Smooth muscle cell (in vitro differentiated cells): ENCODE measurements at regions not wholly inside any gene's neighbourhood (a gene's known extent, or its start where the extent isn't known, plus 50 kb on each side); places are given as distances from the start of the nearest gene placed in this dataset.

Source experiments
- DNase-seq: peaks from one replicate; lab custom pipeline; 2025; ENCODE audit not compliant: unreplicated experiment; lab: John Stamatoyannopoulos, UW
- H2AFZ ChIP-seq: fragments of 200-600 bp; sonication (generic); 2 replicates; pipeline ENCODE4 v1.6.0; 2016; ENCODE audit warnings: antibody characterized with exemption, low read depth, mild to moderate bottlenecking
- H3F3A ChIP-seq: fragments of 200-600 bp; sonication (generic); 2 replicates; pipeline ENCODE4 v1.6.0; 2017; ENCODE audit warnings: antibody characterized with exemption, low read depth
- H3K27ac ChIP-seq: fragments of 200-600 bp; sonication (generic); 2 replicates; pipeline ENCODE4 v1.5.1; 2016; ENCODE audit warnings: low read depth, mild to moderate bottlenecking
- H3K27me3 ChIP-seq: fragments of 200-600 bp; sonication (generic); 2 replicates; pipeline ENCODE4 v1.6.1; 2016; ENCODE audit warnings: low read depth, mild to moderate bottlenecking
- H3K36me3 ChIP-seq: fragments of 200-600 bp; sonication (generic); 2 replicates; pipeline ENCODE4 v1.5.1; 2016; ENCODE audit warnings: low read depth
- H3K4me1 ChIP-seq: fragments of 200-600 bp; sonication (generic); 2 replicates; pipeline ENCODE4 v1.5.1; 2016; ENCODE audit warnings: low read depth
- H3K4me2 ChIP-seq: fragments of 200-600 bp; sonication (generic); 2 replicates; pipeline ENCODE4 v1.6.0; 2016; ENCODE audit warnings: mild to moderate bottlenecking
- H3K4me3 ChIP-seq: fragments of 200-600 bp; sonication (generic); 2 replicates; pipeline ENCODE4 v1.5.1; 2016; ENCODE audit warnings: mild to moderate bottlenecking
- H3K79me2 ChIP-seq: fragments of 200-600 bp; sonication (generic); 2 replicates; pipeline ENCODE4 v1.6.0; 2016; ENCODE audit warnings: low read depth, mild to moderate bottlenecking
- H3K9ac ChIP-seq: fragments of 200-600 bp; sonication (generic); 2 replicates; pipeline ENCODE4 v1.6.0; 2016; ENCODE audit warnings: low read depth
- H3K9me3 ChIP-seq: fragments of 200-600 bp; sonication (generic); replicated peaks from 2 replicates; pipeline ENCODE4 v1.5.1; 2016; ENCODE audit warnings: low read depth
- H4K20me1 ChIP-seq: fragments of 200-600 bp; sonication (generic); 2 replicates; pipeline ENCODE4 v1.6.0; 2016; ENCODE audit warnings: low read depth
- WGBS: methylation state at CpG from one replicate; pipeline ENCODE4 v1.1.7; 2016; ENCODE audit warnings: low lambda C conversion rate; 5-methylcytosine and 5-hydroxymethylcytosine counted together
- TF ChIP-seq, protein P1 (sequence below): fragments of 200-600 bp; sonication (generic); IDR thresholded peaks from 2 replicates; pipeline ENCODE4 v1.5.1; 2017; ENCODE audit warnings: borderline replicate concordance, mild to moderate bottlenecking, antibody characterized with exemption; ENCODE audit not compliant: insufficient read depth, poor library complexity, severe bottlenecking

DNA sequence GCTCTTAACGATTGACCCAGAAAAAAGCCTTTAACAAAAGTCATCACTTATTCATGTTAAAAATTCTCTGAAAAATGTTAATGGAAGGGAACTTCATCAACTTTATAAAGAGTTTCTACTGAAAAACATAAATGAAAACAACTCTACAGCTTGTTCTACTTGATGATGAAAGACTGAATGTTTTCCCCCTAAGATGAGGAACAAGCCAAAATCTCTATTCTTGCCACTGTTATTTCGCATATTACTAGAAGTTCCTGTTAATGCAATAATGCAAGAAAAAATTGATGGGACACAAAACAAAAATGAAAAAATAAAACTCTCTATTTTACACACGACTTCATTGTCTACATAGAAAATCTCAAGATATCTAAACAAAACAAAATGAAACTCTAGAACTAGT, 249.8 kb upstream of the AKR1E2 start:
- H3K9me3 ChIP-seq, result no peaks in the 10 kb centered on the region
- H3K79me2 ChIP-seq, result no peaks in the 10 kb centered on the region
- H3K4me2 ChIP-seq, result no peak overlapping the region
- H3F3A ChIP-seq, result no peaks in the 10 kb centered on the region
- no peaks in the 10 kb centered on the region for H4K20me1 ChIP-seq
- no peak overlapping the region for H3K27ac ChIP-seq
- DNase-seq, result no peak
- H3K4me1 ChIP-seq, result no peaks in the 10 kb centered on the region
- no peak overlapping the region for H2AFZ ChIP-seq
- TF ChIP-seq, protein P1, sequence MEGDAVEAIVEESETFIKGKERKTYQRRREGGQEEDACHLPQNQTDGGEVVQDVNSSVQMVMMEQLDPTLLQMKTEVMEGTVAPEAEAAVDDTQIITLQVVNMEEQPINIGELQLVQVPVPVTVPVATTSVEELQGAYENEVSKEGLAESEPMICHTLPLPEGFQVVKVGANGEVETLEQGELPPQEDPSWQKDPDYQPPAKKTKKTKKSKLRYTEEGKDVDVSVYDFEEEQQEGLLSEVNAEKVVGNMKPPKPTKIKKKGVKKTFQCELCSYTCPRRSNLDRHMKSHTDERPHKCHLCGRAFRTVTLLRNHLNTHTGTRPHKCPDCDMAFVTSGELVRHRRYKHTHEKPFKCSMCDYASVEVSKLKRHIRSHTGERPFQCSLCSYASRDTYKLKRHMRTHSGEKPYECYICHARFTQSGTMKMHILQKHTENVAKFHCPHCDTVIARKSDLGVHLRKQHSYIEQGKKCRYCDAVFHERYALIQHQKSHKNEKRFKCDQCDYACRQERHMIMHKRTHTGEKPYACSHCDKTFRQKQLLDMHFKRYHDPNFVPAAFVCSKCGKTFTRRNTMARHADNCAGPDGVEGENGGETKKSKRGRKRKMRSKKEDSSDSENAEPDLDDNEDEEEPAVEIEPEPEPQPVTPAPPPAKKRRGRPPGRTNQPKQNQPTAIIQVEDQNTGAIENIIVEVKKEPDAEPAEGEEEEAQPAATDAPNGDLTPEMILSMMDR, result no peak
- no peaks in the 10 kb centered on the region for H3K36me3 ChIP-seq
- no peak overlapping the region for H3K9ac ChIP-seq
- WGBS, result 96% methylated on average over 3 of the region's 3 CpGs
- H3K4me3 ChIP-seq, result no peak overlapping the region
- H3K27me3 ChIP-seq, result no peaks in the 10 kb centered on the region

DNA sequence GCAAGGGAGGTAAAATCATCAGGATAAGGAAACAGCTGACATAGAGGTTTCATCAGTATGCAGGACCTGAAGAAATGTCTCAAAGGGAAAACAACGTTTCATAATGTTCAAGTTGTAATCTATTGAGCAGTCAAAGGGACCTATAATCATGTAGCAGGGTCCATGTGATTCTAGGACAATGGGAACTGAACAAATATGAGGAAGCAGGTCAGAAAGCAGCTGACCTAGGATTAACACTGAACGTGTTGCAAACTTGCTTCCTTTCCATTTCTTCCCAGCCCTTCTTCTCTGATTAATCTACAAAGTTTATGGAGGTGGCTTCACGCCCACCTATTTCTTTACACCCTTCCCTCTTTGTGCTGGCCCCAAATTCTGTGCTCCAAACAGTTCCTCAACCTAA, 256.9 kb upstream of the AKR1E2 start:
- no peak overlapping the region for H3K9ac ChIP-seq
- no peaks in the 10 kb centered on the region for H3K9me3 ChIP-seq
- H3F3A ChIP-seq, result no peaks in the 10 kb centered on the region
- H3K36me3 ChIP-seq, result no peaks in the 10 kb centered on the region
- H3K4me2 ChIP-seq, result no peak overlapping the region
- H3K4me3 ChIP-seq, result no peak overlapping the region
- no peaks in the 10 kb centered on the region for H3K27me3 ChIP-seq
- no peak for DNase-seq
- TF ChIP-seq, protein P1, result no peak
- H2AFZ ChIP-seq, result no peak overlapping the region
- 79% methylated on average over 3 of the region's 3 CpGs for WGBS
- no peaks in the 10 kb centered on the region for H4K20me1 ChIP-seq
- peaks cover 3% of the 10 kb centered on the region for H3K4me1 ChIP-seq
- no peaks in the 10 kb centered on the region for H3K79me2 ChIP-seq
- no peak overlapping the region for H3K27ac ChIP-seq

DNA sequence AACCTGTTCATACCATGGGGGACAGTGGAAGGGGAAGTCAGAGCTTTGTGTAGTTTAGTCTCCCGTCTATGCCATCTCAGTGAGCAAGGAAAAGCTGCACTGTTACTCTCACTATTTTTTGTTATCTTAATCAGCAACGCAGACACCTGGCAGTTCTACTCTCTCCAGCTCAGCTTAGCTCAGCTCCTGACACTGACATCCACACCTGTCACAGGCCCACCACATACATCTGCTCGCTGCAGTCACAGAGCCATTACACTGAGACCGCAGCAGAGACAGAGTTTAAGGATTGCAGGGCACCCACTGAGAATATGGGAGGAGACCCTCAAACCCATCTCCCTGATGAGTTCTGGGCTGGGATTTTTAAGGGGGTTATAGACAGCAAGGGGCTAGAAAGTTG, 257.3 kb upstream of the AKR1E2 start:
- H3K9ac ChIP-seq, result no peak overlapping the region
- H4K20me1 ChIP-seq, result no peaks in the 10 kb centered on the region
- H3K4me2 ChIP-seq, result no peak overlapping the region
- H3K27ac ChIP-seq, result no peak overlapping the region
- H2AFZ ChIP-seq, result no peak overlapping the region
- peaks cover 3% of the 10 kb centered on the region for H3K4me1 ChIP-seq
- no peaks in the 10 kb centered on the region for H3K36me3 ChIP-seq
- no peaks in the 10 kb centered on the region for H3K27me3 ChIP-seq
- TF ChIP-seq, protein P1, result no peak
- no peaks in the 10 kb centered on the region for H3K9me3 ChIP-seq
- 86% methylated on average over 4 of the region's 4 CpGs for WGBS
- no peak overlapping the region for H3K4me3 ChIP-seq
- no peaks in the 10 kb centered on the region for H3K79me2 ChIP-seq
- no peak for DNase-seq
- no peaks in the 10 kb centered on the region for H3F3A ChIP-seq

DNA sequence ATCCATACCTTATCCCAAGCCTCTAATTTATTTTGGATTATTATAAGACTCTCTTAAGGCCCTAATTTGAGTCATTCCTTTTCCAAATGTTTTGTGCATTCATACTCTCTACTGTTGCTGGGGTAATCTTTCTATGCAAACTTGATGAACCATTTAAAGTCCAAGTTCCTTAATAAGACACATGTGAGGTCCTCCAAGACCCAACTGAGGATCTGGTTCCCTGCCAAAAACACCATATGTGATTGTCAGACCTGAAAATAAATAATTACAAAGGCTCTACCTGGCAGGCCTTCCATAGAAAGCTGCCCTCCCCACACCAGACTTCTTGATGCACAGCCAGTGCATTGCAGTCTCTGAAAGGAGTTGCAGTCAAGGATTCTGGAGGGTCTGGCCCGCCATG, 257.9 kb upstream of the AKR1E2 start:
- no peak overlapping the region for H2AFZ ChIP-seq
- no peaks in the 10 kb centered on the region for H3K27me3 ChIP-seq
- H3K4me3 ChIP-seq, result no peak overlapping the region
- no peak for DNase-seq
- H3K4me1 ChIP-seq, result peaks cover 3% of the 10 kb centered on the region
- H3F3A ChIP-seq, result no peaks in the 10 kb centered on the region
- no peaks in the 10 kb centered on the region for H3K9me3 ChIP-seq
- H3K27ac ChIP-seq, result no peak overlapping the region
- H4K20me1 ChIP-seq, result no peaks in the 10 kb centered on the region
- no peaks in the 10 kb centered on the region for H3K36me3 ChIP-seq
- no peak overlapping the region for H3K4me2 ChIP-seq
- no peak overlapping the region for H3K9ac ChIP-seq
- TF ChIP-seq, protein P1, result no peak
- H3K79me2 ChIP-seq, result no peaks in the 10 kb centered on the region
- WGBS, result 94% methylated on average over 1 of the region's 1 CpG
